H9 (cell line): ENCODE measurements at regions not wholly inside any gene's neighbourhood (a gene's known extent, or its start where the extent isn't known, plus 50 kb on each side); places are given as distances from the start of the nearest gene placed in this dataset.

ENCODE experiments used
- DNase-seq: peaks from one replicate; pipeline ENCODE4 v3.0.0-alpha.2; 2017
- H2AFZ ChIP-seq: one replicate; pipeline ENCODE4 v1.6.1; 2013; ENCODE audit warnings: mild to moderate bottlenecking, low read length, control low read depth, moderate library complexity
- H2AK5ac ChIP-seq: 2 replicates; pipeline ENCODE4 v1.6.1; 2013; ENCODE audit warnings: low read length, control low read depth, mixed read lengths; ENCODE audit not compliant: insufficient read length
- H2BK120ac ChIP-seq: one replicate; pipeline ENCODE4 v1.6.1; 2013; ENCODE audit warnings: low read depth, mild to moderate bottlenecking, low read length, control low read depth, inconsistent platforms; ENCODE audit not compliant: poor library complexity, severe bottlenecking
- H2BK12ac ChIP-seq: 2 replicates; pipeline ENCODE4 v1.6.1; 2013; ENCODE audit warnings: low read length, control low read depth, mixed read lengths, low read depth; ENCODE audit not compliant: insufficient read length
- H2BK15ac ChIP-seq: 2 replicates; pipeline ENCODE4 v1.6.1; 2013; ENCODE audit warnings: low read depth, low read length, control low read depth
- H2BK20ac ChIP-seq: one replicate; pipeline ENCODE4 v1.6.1; 2013; ENCODE audit warnings: low read depth, mild to moderate bottlenecking, low read length, control low read depth, inconsistent platforms; ENCODE audit not compliant: poor library complexity, severe bottlenecking
- H2BK5ac ChIP-seq: 2 replicates; pipeline ENCODE4 v1.6.1; 2013; ENCODE audit warnings: low read length, control low read depth, mixed read lengths; ENCODE audit not compliant: insufficient read length
- H3K14ac ChIP-seq: 2 replicates; pipeline ENCODE4 v1.6.1; 2013; ENCODE audit warnings: low read length, control low read depth; ENCODE audit not compliant: insufficient read depth
- H3K18ac ChIP-seq: 2 replicates; pipeline ENCODE4 v1.6.1; 2013; ENCODE audit warnings: low read depth, mild to moderate bottlenecking, mixed read lengths, low read length, control low read depth; ENCODE audit not compliant: insufficient read length
- H3K23ac ChIP-seq: 2 replicates; pipeline ENCODE4 v1.6.1; 2013; ENCODE audit warnings: low read length, control low read depth, mixed read lengths, low read depth; ENCODE audit not compliant: insufficient read length
- H3K23me2 ChIP-seq: 2 replicates; pipeline ENCODE4 v1.6.1; 2013; ENCODE audit warnings: low read depth, mild to moderate bottlenecking, mixed read lengths, low read length, control low read depth; ENCODE audit not compliant: insufficient read length, poor library complexity, severe bottlenecking
- H3K27ac ChIP-seq: 2 replicates; pipeline ENCODE4 v1.5.1; 2013; ENCODE audit warnings: low read length, control low read depth, mixed read lengths, low read depth; ENCODE audit not compliant: insufficient read length
- H3K27me3 ChIP-seq: 2 replicates; pipeline ENCODE4 v1.6.1; 2013; ENCODE audit warnings: low read length, control low read depth, inconsistent platforms; ENCODE audit not compliant: insufficient read depth
- H3K4ac ChIP-seq: 2 replicates; pipeline ENCODE4 v1.6.1; 2013; ENCODE audit warnings: low read depth, mild to moderate bottlenecking, control low read depth, inconsistent platforms, low read length, moderate library complexity
- H3K4me1 ChIP-seq: 2 replicates; pipeline ENCODE4 v1.6.1; 2013; ENCODE audit warnings: low read length, control low read depth, inconsistent platforms; ENCODE audit not compliant: insufficient read depth
- H3K4me2 ChIP-seq: 2 replicates; pipeline ENCODE4 v1.6.1; 2013; ENCODE audit warnings: low read length, control low read depth, mixed read lengths; ENCODE audit not compliant: insufficient read length, insufficient read depth
- H3K56ac ChIP-seq: 2 replicates; pipeline ENCODE4 v1.6.1; 2013; ENCODE audit warnings: low read depth, mild to moderate bottlenecking, mixed read lengths, low read length, control low read depth; ENCODE audit not compliant: insufficient read length
- H3K79me1 ChIP-seq: 2 replicates; pipeline ENCODE4 v1.6.1; 2013; ENCODE audit warnings: low read depth, mild to moderate bottlenecking, moderate library complexity, low read length, control low read depth, inconsistent platforms; ENCODE audit not compliant: insufficient read depth, poor library complexity, severe bottlenecking
- H3K79me2 ChIP-seq: 2 replicates; pipeline ENCODE4 v1.6.1; 2013; ENCODE audit warnings: low read length, control low read depth, inconsistent platforms; ENCODE audit not compliant: insufficient read depth
- H3K9ac ChIP-seq: 2 replicates; pipeline ENCODE4 v1.6.1; 2013; ENCODE audit warnings: low read length, control low read depth, mixed read lengths; ENCODE audit not compliant: insufficient read length; ENCODE audit errors: extremely low read depth
- H3K9me3 ChIP-seq: one replicate; pipeline ENCODE4 v1.6.1; 2013; ENCODE audit warnings: low read depth, low read length, inconsistent platforms; ENCODE audit not compliant: control insufficient read depth
- H3T11ph ChIP-seq: one replicate; pipeline ENCODE4 v1.6.1; 2013; ENCODE audit warnings: mild to moderate bottlenecking, low read length, control low read depth, inconsistent platforms
- H4K20me1 ChIP-seq: one replicate; pipeline ENCODE4 v1.6.1; 2013; ENCODE audit not compliant: control insufficient read depth, insufficient read length, insufficient read depth
- H4K5ac ChIP-seq: 2 replicates; pipeline ENCODE4 v1.6.1; 2013; ENCODE audit warnings: low read depth, mild to moderate bottlenecking, mixed read lengths, low read length, control low read depth; ENCODE audit not compliant: insufficient read length
- H4K8ac ChIP-seq: replicated peaks from 2 replicates; pipeline ENCODE4 v1.6.1; 2013; ENCODE audit warnings: low read length, control low read depth, mixed read lengths, low read depth; ENCODE audit not compliant: insufficient read length
- H4K91ac ChIP-seq: 2 replicates; pipeline ENCODE4 v1.6.1; 2013; ENCODE audit warnings: low read depth, mild to moderate bottlenecking, moderate library complexity, mixed read lengths, low read length, control low read depth; ENCODE audit not compliant: insufficient read length
- H3K27ac Mint-ChIP-seq, 3 experiments: 2 replicates in 2 of 3; 3 replicates in 1 of 3; pipeline ENCODE4 v1.8.0; 2020 to 2021; ENCODE audit warnings: mixed read lengths in 3 of 3, mild to moderate bottlenecking in 1 of 3, moderate library complexity in 1 of 3
- H3K27me3 Mint-ChIP-seq: 2 replicates; pipeline ENCODE4 v1.8.0; 2021; ENCODE audit warnings: low read depth, mild to moderate bottlenecking, moderate library complexity, mixed read lengths
- H3K36me3 Mint-ChIP-seq, 3 experiments: 2 replicates in 2 of 3; 3 replicates in 1 of 3; pipeline ENCODE4 v1.8.0; 2020 to 2021; ENCODE audit warnings: low read depth in 3 of 3, mixed read lengths in 3 of 3; ENCODE audit not compliant: insufficient read depth in 1 of 3
- H3K4me1 Mint-ChIP-seq, 2 experiments: 2 replicates each; pipeline ENCODE4 v1.8.0; 2020; ENCODE audit warnings: mixed read lengths in 2 of 2
- H3K4me3 Mint-ChIP-seq, 2 experiments: 2 replicates in 1 of 2; 3 replicates in 1 of 2; pipeline ENCODE4 v1.8.0; 2020 to 2021; ENCODE audit warnings: mild to moderate bottlenecking in 2 of 2, mixed read lengths in 2 of 2, moderate library complexity in 1 of 2
- H3K9me3 Mint-ChIP-seq, 2 experiments: 2 replicates in 1 of 2; 3 replicates in 1 of 2; pipeline ENCODE4 v1.8.0; 2020; ENCODE audit warnings: mild to moderate bottlenecking in 2 of 2, mixed read lengths in 2 of 2, moderate library complexity in 1 of 2
- WGBS: extraction: QIAGEN DNeasy Blood & Tissue Kit; methylation state at CpG from one replicate; pipeline ENCODE4 v1.1.7; 2013; ENCODE audit warnings: missing lambda C conversion rate, low lambda C conversion rate, mixed read lengths; ENCODE audit not compliant: insufficient read length; ENCODE audit errors: extremely low coverage; 5-methylcytosine and 5-hydroxymethylcytosine counted together
- TF ChIP-seq, protein P1 (sequence below): fragments of 200-600 bp; sonication (generic); conservative IDR thresholded peaks from 3 replicates; pipeline ENCODE4 v1.8.0; 2021; ENCODE audit warnings: antibody characterized with exemption, mild to moderate bottlenecking

DNA sequence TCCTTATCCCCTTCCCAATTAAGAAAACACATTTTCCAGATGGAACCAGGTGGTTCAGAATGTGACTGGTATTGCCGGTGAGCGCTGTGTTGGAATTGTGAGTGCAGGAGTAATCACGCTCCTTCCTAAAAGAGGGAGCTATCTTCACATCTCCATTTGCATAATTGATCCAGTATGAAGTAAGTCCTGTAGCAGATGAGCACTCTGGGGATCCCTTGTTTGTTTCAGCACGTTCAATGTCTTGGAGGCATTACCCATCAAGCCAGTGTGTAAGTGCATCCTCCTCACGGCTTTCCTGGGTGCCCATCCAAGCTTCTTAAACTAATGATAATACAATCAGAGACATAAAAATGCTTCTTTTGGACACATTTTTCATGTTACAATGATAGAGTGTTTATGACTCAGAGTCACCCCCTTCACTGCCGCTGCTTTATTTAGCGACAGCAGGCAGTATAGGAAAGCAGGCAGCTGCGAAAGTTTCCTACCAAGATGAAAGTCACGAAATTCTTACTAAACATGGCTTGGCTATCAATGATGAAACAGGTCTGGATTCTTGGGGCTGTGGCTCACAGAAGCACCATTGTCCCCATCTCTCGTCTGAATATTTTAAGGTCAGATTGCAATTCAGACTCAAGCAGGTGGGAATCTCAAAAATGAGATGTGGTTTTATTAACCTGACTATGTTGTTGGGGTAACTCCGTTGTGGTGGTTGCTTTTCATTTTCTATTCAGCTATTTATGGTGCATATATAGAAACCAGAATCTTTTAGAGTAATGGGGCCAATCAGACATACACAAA is 346.3 kb upstream of the MDFIC2 start:
- peaks cover 3 to 6% of the 10 kb centered on the region in 2 experiments; a peak in 1 of 4 replicates for H3K4me1 Mint-ChIP-seq

More for the DNA sequence above, 346.3 kb upstream of the MDFIC2 start:
- no peak overlapping the region for H3K27ac ChIP-seq
- no peaks in the 10 kb centered on the region for H3K23me2 ChIP-seq
- H2BK20ac ChIP-seq, result no peak overlapping the region
- H3T11ph ChIP-seq, result no peak overlapping the region
- H4K8ac ChIP-seq, result no peak overlapping the region
- H2BK15ac ChIP-seq, result no peak overlapping the region
- H3K79me1 ChIP-seq, result no peaks in the 10 kb centered on the region
- no peak overlapping the region for H4K91ac ChIP-seq
- H3K14ac ChIP-seq, result no peak overlapping the region
- Mint-ChIP-seq H3K27me3 (peaks cover 6% of the 10 kb centered on the region), H3K27ac (no peak overlapping the region), H3K9me3 (peaks cover 7 to 8% of the 10 kb centered on the region in 2 experiments; a peak in 3 of 5 replicates), H3K36me3 (peaks cover 0 to 3% (median 0%) of the 10 kb centered on the region in 3 experiments; a peak in 3 of 7 replicates), H3K4me3 (no peak overlapping the region)
- H3K4me1 ChIP-seq, result 0 out of 2 replicates have a peak, but pooled peaks cover 3% of the 10 kb centered on the region
- no peak overlapping the region for H2BK120ac ChIP-seq
- no peaks in the 10 kb centered on the region for H4K20me1 ChIP-seq
- H3K27me3 ChIP-seq, result no peaks in the 10 kb centered on the region
- no peaks in the 10 kb centered on the region for H3K79me2 ChIP-seq
- H4K5ac ChIP-seq, result no peak overlapping the region
- TF ChIP-seq, protein P1, sequence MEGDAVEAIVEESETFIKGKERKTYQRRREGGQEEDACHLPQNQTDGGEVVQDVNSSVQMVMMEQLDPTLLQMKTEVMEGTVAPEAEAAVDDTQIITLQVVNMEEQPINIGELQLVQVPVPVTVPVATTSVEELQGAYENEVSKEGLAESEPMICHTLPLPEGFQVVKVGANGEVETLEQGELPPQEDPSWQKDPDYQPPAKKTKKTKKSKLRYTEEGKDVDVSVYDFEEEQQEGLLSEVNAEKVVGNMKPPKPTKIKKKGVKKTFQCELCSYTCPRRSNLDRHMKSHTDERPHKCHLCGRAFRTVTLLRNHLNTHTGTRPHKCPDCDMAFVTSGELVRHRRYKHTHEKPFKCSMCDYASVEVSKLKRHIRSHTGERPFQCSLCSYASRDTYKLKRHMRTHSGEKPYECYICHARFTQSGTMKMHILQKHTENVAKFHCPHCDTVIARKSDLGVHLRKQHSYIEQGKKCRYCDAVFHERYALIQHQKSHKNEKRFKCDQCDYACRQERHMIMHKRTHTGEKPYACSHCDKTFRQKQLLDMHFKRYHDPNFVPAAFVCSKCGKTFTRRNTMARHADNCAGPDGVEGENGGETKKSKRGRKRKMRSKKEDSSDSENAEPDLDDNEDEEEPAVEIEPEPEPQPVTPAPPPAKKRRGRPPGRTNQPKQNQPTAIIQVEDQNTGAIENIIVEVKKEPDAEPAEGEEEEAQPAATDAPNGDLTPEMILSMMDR, result no peak
- H3K9ac ChIP-seq, result no peak overlapping the region
- H2BK5ac ChIP-seq, result no peak overlapping the region
- no peaks in the 10 kb centered on the region for H3K9me3 ChIP-seq
- no peak overlapping the region for H3K4me2 ChIP-seq
- H2AFZ ChIP-seq, result no peak overlapping the region
- no peak overlapping the region for H3K23ac ChIP-seq
- no peak overlapping the region for H3K56ac ChIP-seq
- no peak for DNase-seq
- H2AK5ac ChIP-seq, result no peak overlapping the region
- no peak overlapping the region for H3K18ac ChIP-seq
- H3K4ac ChIP-seq, result no peak overlapping the region
- H2BK12ac ChIP-seq, result no peak overlapping the region
- WGBS, result no CpG with 5 or more reads among the region's 11 CpGs
